Muscle of back (tissue), 3 donors: ENCODE measurements at regions not wholly inside any gene's neighbourhood (a gene's known extent, or its start where the extent isn't known, plus 50 kb on each side); places are given as distances from the start of the nearest gene placed in this dataset.
A peak's percentile ranks its signal among the peaks of the same experiment; 100 is the strongest.

Experiments
- DNase-seq, 3 donors: peaks; one replicate each; pipeline versions ENCODE4 v3.0.0 to v3.0.0-alpha.2; 2013

DNA sequence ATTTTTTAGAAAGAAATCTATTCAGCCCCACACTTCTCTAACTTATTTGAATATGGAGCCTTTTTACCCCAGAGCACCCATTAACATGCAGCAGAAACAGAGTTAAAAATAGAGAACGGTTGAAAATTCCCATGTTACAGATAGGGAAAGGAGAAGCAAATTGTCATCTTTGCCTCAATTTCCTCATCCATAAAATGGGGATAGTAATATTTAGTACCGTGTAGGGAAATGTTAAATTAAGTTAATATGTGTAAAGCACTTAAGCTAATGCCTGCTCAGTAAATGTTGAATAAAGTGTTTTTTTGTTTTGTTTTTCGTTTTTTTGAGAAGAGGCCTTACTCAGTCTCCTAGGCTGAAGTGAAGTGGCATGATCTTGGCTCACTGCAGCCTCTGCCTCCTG, 50.3 kb downstream of the NAV1 start:
- DNase-seq, result no peak

DNA sequence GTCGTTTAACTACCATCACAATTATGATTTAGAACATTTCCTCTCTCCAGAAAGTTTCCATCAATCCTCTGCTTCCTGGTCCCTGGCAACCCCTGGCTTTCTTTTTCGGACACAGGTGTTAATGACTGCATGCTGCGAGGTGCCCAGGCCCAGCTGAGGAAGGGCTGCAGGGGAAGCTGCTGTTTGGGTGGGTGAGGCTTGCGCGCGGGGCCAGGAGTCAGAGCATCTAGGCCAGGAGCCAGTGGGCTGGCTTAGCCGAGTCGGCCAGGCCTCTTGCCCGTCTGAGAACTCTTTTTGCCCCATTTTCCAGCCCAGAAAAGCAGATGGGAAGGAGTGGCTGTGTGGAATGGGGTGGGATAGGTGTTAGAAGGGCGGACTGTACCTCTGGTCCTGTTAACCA, 51.5 kb downstream of the NAV1 start:
- DNase-seq, result no peak

DNA sequence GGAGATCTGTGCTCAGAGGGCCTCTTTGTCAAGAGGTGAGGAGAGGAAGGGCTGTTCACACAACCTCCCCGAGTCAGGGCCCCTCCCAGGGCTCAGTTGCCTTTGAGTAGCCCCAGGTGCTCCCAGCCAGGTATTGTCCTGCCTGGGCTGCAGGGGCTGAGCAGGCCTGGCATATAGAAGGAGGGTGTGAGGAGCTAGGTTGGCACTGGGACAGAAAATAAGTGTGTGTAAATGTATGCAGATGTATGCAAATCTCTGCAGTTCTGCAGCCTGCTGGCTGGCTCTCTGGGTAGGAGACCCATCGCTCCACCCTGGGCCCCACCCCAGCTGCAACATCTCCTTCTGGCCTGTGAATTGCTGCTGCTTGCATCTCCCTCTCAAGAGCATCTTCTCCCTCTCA, 52.4 kb downstream of the NAV1 start:
- no peak for DNase-seq

DNA sequence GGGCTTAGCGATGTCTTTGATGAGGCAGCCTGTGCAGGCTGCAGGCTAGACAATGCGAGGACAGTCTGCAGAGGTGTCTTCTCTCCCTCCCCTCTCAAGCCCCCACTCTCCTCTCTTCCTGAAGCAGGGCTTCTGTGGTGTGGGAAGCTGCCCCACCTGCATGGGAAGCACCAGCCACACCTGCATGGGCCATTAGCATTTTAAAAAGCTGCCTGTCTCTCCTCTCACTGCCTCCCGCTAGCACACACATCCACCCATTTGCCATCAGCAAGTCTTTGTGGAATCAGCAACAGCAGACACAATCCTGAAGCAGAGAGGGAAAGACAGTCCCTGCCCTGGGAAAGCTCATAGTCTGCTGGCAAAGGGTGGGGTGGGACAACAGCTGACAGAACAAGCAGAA, 53.1 kb downstream of the NAV1 start:
- DNase-seq, result no peak

DNA sequence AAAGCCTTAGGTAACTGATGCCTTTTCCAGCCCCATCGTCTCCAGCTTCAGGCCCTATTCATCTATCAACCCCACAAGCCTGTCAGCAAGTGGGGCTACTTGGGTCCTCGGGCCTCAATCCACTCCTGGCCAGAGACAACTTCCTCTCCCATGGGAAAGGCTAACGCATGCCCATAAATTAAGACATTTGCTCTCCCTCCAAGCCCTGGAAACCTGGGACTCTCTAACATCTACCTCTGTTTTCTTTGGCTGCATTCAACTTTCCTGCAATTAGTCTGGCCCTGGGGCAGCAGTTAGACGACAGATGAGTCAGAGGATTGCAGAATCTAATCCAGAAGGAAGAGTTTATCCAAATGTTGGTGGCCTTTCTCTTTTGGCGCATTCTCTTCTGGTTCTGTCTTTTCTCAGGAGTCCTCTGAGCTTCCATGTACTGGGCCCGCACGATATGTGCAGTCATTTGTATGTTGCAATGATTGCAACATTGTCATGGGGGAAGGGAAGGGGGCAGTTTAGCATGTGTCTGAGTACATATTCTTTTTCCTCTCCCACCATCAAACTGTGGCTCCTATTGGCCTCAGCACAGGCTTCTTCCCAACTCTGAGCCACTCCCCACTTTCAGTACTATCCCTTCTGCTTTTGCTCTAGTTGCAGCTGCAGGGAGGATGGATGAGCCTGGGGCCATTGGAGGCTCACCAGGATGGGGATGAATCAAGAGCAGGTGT, 54.4 kb downstream of the NAV1 start:
- peak; percentile 47 to 98 (median 76) for DNase-seq

DNA sequence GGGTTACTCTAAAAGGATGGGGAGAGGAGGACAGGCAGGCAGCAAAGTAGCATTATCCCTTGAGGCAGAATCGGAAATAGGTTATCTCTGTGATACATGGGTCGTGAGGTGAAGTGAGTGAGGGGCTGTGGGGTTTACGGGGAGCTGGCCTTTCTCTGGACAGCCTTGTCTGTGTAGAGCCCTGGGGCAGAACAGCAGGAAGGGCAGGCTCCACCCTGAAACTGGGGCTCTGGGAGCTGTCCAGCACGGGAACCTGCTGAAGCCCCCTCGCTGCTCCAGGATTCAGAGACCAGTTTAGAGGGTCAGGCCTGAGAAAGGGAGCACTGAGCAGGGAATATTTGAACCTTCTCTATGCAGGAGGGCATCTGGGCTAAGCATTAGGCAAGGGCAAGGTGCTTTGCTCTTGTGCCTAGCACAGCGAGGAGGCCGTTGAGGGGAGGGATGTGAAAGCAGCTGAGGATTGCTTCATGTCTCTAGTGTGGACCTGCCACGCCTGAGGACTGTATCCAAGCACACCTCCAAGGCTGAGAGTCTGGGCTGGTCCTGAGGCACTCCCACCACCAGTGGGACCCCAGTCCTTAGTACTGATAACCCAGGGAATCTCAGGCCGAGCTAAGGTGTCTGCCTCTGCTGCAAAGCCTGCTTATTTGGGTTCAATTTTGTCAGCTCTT, 55.8 kb downstream of the NAV1 start:
- peak in 2 of 3 donors; percentile 38 to 70 for DNase-seq

DNA sequence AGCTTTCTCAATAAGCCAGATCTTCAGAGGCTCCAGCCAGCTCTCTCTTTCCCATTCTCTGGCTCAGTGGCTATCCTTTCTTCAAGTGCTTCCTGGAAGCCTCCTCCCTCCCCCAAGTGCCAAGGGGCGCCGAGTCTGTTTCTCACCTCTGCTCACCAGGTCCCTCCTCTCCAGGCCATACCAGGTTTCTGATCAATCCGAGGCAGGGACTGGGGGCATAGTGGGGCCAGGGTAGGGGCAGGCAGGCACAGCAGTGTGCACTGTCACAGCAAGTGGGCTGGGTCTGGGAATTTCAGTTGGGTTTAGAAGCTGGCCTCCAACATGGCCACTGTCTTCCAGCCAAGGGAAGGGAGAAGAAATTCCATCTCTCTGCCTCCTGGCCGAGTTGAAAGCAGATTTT, 56.5 kb downstream of the NAV1 start:
- DNase-seq, result no peak

DNA sequence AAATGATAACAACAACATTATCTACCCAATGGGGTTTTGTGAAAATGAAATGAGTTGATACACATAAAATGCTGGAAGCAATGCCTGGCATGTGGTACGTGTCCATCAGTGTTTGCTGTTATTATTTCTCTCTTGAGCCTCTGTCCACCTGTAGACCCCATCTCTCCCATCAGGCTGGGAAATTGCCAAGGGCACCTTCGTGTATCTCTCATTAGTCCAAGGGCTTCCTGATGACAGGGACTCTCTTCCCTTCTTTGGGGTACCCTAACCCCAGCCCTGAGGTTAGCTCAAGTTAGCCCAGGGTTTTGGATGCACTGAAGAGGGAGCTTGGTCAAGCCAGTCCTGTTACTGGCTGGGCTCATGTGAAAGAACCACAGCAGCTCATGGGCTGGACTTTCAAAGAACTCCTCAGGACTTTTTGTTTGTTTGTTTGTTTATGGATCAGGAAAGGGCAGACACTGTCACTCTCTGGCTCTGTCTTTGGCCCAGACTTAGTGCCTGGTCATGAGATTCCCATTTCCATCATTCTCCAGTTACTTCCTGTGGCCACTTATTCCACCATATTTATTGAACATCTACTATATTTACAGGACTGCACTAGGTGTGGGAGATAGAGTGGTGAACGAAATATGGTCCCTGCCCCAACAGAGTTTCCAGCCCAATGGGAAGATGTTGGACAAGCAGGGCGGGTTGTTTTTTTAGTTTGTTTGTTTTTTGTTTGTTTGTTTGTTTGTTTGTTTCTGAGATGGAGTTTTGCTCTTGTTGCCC, 57.4 kb downstream of the NAV1 start:
- no peak for DNase-seq

DNA sequence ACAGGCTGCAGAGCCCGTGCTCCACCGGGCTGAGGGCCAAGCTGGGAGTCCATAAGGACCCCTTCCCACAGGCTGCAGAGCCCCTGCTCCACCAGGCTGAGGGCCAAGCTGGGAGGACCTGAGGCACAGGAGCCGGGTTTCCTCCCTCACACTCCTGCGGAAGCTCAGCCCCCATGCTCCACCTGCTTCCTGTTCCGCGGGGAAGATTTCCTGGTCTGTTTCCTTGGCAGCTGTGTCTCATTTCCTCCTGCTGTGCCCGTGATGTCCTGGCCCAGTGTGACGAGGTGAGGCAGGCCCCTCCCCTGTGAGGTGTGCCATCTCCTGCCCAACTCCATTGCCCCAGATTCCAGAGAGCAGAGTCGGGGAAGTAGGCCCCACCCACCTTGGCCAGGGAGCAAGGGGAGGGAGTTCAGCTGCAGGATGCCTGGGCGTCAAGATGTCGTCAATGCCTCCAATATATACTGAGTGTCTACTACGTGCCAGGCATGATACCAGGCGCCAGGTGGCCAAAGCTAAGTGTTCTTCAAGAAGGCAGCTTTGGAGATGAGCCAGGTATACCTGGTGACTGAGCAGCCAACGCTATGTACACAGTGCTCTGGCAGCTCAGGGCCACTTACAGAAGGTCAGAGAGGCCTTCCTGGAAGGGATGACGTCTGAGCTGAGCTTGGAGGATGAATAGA, 58.8 kb downstream of the NAV1 start:
- DNase-seq, result no peak

DNA sequence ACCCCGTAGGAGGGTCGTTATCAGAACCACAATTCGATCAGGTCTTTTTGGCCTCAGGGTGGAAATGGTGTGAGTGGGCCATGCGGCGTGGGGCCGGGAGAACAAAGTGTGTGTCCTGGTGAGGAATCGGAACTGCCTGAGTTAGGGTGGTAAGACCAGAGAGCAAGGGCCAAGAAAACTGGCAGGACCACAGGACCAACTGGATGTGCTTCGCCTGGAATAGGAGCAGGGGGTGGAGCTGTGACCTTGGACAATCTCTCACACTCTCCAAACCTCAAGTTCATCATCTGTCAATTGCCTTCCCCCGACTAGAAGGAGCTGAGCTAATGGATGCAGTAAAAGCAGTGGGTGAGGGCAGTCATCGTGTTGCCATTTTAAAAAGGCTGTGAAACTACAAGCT, 59.5 kb downstream of the NAV1 start:
- DNase-seq, result no peak

DNA sequence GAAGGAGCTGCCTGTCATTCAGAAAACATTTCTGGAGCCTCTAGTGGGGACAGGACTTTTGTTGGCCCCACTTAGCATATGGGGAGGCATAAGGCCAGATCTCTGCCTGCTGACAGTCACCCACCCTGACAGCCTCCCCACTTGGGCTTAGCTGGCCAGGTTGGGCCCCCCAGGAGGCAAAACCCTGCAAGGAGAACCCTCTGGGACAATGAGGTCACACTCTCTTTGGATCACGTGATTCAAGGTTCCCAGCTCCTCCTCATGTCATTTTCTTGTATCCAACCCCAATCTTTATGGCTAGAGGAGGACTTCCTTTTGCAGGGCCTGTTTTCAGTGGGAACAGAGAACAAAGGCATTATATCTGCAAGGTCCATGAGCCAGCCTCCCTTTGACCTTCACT, 60.0 kb downstream of the NAV1 start:
- DNase-seq, result no peak

DNA sequence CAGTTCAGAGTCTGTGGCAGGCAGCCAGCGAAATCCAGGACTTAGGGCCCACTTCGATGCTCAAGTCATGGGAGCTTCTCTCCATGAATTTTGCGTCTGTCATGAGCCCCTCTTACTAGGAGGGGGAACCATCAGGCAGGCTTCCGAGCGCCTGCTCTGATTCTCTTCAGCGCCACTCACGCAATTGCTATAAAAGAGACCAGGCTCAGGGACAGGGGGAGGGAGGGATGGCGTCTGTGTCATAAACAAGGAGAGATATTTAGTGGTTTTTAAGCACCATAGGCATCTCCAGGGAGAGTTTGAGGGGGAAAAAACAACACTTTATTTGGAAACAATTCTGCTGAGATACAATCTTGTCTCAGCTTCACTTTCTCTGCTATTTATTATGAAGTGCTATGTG, 60.6 kb downstream of the NAV1 start:
- DNase-seq, result no peak

DNA sequence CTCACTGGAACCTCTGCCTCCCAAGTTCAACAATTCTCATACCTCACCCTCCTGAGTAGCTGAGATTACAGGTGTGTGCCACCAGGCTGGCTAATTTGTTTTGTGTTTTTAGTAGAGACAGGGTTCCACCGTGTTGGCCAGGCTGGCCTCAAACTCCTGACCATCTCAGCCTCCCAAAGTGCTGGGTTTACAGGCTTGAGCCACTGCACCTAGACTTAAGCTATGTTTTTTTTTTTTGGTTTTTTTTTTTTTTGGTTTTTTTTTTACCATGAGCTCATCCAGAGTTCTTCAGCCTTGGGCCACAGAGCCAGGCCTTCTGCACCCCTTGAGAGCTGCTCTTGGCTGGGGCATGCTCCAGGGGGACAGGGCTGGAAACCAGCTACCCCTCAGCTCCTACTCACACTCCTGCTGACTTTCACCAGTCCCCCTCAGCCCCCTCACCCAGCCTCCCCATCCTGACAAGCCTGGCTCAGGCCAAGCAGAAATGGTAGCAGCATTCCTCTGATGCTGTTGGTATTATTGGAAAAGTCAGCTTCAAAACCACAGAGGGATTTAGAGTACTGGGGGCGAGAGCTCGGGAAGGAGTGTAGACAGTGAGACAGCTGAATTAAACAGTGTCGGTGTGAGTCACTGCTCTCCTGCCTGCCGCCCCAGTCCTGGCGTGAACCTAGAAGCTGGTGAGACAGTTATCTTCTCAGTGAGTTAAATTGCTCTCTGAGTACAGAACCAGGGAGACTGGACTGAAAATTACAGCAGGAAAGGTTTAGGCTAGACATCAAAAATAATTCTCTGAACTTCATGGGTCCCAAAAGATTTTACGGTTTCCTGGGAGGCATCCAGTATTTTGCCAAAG, 63.7 kb downstream of the NAV1 start:
- DNase-seq, result peak in 1 of 3 donors; percentile 91

DNA sequence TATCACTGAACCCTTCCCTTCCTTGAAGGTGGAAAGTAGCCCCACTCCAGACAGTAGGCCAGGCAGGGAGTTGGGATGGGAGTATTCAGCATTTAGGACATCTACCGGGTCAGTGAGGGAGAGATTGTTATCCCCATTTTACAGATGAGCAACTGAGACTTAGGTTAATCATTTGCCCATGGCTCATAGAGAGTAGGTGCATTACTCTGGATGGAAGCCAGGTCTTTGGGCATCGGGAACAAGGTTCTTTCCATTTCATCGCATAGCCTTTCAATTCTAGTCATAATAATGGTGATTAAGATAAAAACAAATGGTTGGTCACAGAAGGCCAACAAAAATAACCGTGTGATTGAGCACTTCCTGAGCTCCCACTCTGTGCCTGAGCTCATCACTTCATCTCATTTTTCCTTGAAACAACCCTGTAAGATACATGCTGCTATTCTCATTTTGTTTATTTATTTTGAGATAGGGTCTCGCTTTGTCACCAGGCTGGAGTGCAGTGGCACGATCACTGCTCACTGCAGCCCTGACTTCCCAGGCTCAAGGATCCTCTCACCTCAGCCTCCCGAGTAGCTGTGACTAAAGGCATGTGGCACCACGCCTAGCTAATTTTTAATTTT, 64.8 kb downstream of the NAV1 start:
- DNase-seq, result no peak

DNA sequence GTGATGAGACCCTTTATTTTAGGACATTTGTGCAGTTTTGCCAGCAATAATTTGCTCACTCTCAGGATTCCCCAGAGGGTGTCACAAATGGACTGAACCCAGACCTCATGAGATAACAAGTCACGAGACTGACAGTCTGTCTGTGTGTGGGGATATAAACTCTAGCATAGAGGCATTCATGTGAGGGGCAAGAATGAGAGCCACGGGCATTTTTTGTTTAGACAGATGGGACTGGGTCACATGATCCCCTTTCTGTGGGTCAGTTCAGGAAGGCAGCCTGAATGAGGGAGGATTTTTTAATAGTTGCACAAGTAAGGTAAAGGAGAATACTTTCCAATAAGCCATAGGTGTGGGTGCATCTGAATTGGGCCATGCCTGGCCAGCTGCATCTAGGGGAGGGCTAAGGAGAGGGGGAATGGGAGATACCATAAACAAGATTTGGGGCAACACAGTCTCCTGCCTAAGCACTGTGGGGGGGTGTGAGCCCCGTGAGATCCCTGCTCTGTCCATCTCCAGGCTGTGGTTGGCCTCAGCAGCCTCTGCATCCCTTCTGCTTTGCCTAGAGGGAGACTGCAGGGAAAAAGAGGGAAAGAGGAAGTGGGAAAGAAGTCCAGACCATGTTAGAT, 66.6 kb downstream of the NAV1 start:
- no peak for DNase-seq

DNA sequence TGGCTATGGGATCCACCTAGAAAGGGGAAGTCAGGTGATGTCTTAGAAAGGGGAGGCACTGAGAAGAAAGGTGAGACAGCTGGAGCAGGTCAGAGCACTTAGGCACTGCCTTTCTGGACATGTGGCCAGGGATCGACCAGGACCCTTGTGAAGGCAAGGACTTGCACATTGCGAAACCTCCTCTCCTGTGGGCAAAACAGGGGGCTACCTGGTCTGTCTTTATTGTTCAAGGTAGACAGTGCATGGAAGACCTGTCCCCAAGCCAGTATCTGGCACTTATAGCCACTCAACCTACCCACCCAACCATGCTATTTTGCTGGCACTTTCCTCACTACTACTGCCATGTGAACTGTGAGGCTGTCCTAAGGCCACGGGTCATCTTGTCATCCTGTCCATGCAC, 67.2 kb downstream of the NAV1 start:
- no peak for DNase-seq

DNA sequence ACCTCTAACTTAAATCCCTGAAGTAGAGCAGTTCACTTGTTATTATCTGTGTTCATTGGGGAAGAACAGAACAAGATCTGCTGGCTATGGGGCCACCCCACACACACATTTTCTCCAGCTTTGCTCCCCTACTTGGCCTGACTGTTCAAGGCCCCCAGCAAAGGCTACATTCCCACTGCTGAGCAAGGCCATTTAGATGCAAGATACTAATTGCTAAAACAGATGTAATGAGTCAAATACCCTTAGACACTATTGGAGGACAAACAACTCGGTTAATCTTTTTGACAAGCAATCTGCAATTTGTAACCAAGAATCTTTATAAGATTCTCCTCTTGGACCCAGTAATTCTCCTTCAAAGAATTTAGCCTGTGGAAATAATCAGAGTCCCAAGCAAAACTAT, 67.7 kb downstream of the NAV1 start:
- no peak for DNase-seq

DNA sequence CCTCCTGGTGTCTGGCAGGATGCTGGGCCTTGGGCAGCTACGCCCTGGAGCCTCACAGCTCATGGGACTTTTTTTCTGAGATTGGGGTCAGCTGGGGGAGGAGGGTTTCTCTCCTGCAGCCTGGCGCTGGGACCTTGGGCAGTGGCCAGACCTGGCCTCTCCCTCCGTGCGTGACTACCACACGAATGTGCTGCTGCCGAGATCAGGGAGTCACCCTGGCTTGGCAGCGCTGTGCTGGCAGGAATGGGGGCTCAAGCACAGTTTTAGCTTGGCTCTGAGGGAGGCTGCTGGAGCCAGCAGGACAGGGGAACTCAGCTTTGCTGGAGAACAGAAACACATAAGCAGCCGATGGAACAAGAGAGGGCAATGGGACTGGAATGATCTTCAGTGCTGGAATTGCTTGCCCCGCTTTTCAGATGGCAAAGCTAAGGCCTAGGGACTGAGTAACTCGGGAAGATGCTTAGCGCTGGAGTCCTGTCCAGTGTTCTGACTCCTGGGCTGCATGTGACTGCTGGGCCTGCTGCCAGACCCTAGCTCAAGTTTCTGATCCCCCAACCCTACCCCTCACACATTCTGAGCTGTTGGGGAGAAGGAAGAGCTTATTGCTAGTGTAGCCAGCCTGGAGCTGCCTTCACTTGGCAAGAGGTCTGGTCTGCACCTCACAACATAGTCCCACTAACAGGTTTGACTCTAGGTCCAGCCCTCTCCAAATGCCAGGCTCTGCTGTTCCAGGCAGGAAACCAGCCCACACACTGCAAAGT, 69.9 kb downstream of the NAV1 start:
- no peak for DNase-seq

DNA sequence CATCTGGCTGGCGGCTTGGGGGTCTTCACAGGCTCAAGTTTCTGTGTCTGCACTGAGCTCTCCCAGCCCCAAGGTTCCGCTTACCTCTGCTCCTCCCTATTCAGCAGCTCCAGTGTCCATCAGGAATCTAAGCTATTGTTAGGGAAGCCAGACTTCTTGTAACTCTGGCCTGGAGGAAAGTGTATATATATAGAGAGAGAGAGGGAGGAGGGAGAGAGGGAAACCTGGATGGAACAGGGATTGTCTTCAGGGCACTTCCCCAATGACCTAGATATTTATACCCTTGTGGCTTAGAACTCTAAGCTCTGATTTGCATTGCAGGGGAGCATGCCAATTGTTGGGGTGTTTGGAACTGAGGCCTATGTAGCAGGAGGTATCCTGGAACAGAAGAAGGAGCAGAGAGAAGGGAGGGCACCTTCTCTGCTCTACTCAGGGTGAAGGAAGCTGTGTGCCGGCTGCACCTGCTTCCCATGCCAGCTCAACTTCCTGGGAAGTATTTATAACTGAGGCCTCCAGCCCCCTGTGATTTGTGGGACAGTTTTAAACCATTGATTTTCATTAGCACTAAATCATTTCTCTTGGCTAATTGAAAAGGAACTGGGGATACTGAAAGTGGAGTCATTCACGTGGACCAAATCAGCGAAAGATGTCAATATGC, 70.9 kb downstream of the NAV1 start:
- no peak for DNase-seq
